ENCODE measurements at regions not wholly inside any gene's neighbourhood (a gene's known extent, or its start where the extent isn't known, plus 50 kb on each side); places are given as distances from the start of the nearest gene placed in this dataset.

- TF ChIP-seq FOXM1 (IDR thresholded peaks at IDR 0.05; ENCODE audit: borderline replicate concordance) (no peak), SUZ12 (IDR thresholded peaks at IDR 0.05) (no peak)
Measured at GRCh38 chr4:138831948-138832347, 183.6 kb upstream of the NOCT start.

Measured in HEK293T (cell line).